Astrocyte of the hippocampus (primary cell): ENCODE measurements at regions not wholly inside any gene's neighbourhood (a gene's known extent, or its start where the extent isn't known, plus 50 kb on each side); places are given as distances from the start of the nearest gene placed in this dataset.

Experiments used
- DNase-seq: peaks from one replicate; pipeline ENCODE4 v3.0.0; 2011; ENCODE audit warnings: low read depth, low spot score

- peak; percentile 41 for DNase-seq
Measured at GRCh38 chr4:24244663-24245490, 339.5 kb downstream of the DHX15 start.

- no peak for DNase-seq
Measured at GRCh38 chr4:24243641-24244040, 340.7 kb downstream of the DHX15 start.

GRCh38 chr4:24241511-24241910 lies 342.8 kb downstream of the DHX15 start:
- no peak for DNase-seq

- DNase-seq, result no peak
Measured at GRCh38 chr4:24240655-24241054, 343.7 kb downstream of the DHX15 start.

GRCh38 chr4:24237709-24238108 lies 346.6 kb downstream of the DHX15 start:
- DNase-seq, result no peak

- DNase-seq, result no peak
Measured at GRCh38 chr4:24236532-24236931, 346.7 kb upstream of the PPARGC1A start.

GRCh38 chr4:24236120-24236519 lies 346.3 kb upstream of the PPARGC1A start:
- no peak for DNase-seq

GRCh38 chr4:24235618-24236017 lies 345.8 kb upstream of the PPARGC1A start:
- no peak for DNase-seq

- no peak for DNase-seq
Measured at GRCh38 chr4:24234288-24234848, 344.5 kb upstream of the PPARGC1A start.

- DNase-seq, result no peak
Measured at GRCh38 chr4:24230955-24231354, 341.1 kb upstream of the PPARGC1A start.

- no peak for DNase-seq
Measured at GRCh38 chr4:24229978-24230377, 340.1 kb upstream of the PPARGC1A start.

GRCh38 chr4:24228692-24229091 lies 338.8 kb upstream of the PPARGC1A start:
- no peak for DNase-seq

GRCh38 chr4:24226667-24227066 lies 336.8 kb upstream of the PPARGC1A start:
- peak; percentile 39 for DNase-seq

- no peak for DNase-seq
Measured at GRCh38 chr4:24226023-24226422, 336.2 kb upstream of the PPARGC1A start.

GRCh38 chr4:24224446-24224845 lies 334.6 kb upstream of the PPARGC1A start:
- no peak for DNase-seq

GRCh38 chr4:24219209-24219608 lies 329.4 kb upstream of the PPARGC1A start:
- DNase-seq, result no peak

- no peak for DNase-seq
Measured at GRCh38 chr4:24218566-24218965, 328.7 kb upstream of the PPARGC1A start.

GRCh38 chr4:24214796-24215195 lies 324.9 kb upstream of the PPARGC1A start:
- no peak for DNase-seq

- DNase-seq, result no peak
Measured at GRCh38 chr4:24213961-24214360, 324.1 kb upstream of the PPARGC1A start.

- no peak for DNase-seq
Measured at GRCh38 chr4:24212642-24213041, 322.8 kb upstream of the PPARGC1A start.

GRCh38 chr4:24211856-24212255 lies 322.0 kb upstream of the PPARGC1A start:
- peak; percentile 37 for DNase-seq

GRCh38 chr4:24210332-24210902 lies 320.6 kb upstream of the PPARGC1A start:
- DNase-seq, result peak; percentile 81

GRCh38 chr4:24209906-24210305 lies 320.1 kb upstream of the PPARGC1A start:
- no peak for DNase-seq
